SK-N-SH treated with all-trans-retinoic acid at 6 μM for 48 hours (cell line): ENCODE measurements at regions not wholly inside any gene's neighbourhood (a gene's known extent, or its start where the extent isn't known, plus 50 kb on each side); places are given as distances from the start of the nearest gene placed in this dataset.

Experiments
- ATAC-seq: fragments of 200-7000 bp; cut with Tn5 transposase; 3 replicates; pipeline ENCODE4 v1.9.1; 2020; ENCODE audit warnings: mild to moderate bottlenecking, moderate library complexity
- ARNTL ChIP-seq: fragments of 450-650 bp; formaldehyde crosslinking; IDR thresholded peaks from 2 replicates; pipeline ENCODE4 v1.5.0; 2020; ENCODE audit warnings: low read depth, mild to moderate bottlenecking, moderate library complexity, borderline replicate concordance
- BACH2 ChIP-seq: fragments of 250-450 bp; sonication (Bioruptor Pico); IDR thresholded peaks from 2 replicates; pipeline ENCODE4 v1.9.0; 2021; ENCODE audit warnings: mild to moderate bottlenecking, borderline replicate concordance
- CSDC2 ChIP-seq: fragments of 250-450 bp; sonication (Bioruptor Pico); IDR thresholded peaks from 2 replicates; pipeline ENCODE4 v1.5.0; 2020; ENCODE audit warnings: mild to moderate bottlenecking, moderate library complexity
- GLIS3 ChIP-seq: fragments of 250-450 bp; sonication (Bioruptor Pico); IDR thresholded peaks from 2 replicates; pipeline ENCODE4 v1.5.0; 2020; ENCODE audit warnings: mild to moderate bottlenecking, moderate library complexity
- ISL1 ChIP-seq: fragments of 250-450 bp; sonication (Bioruptor Pico); IDR thresholded peaks from 2 replicates; pipeline ENCODE4 v2.1.2; 2022; ENCODE audit warnings: mild to moderate bottlenecking, moderate library complexity
- OSR1 ChIP-seq: fragments of 250-450 bp; sonication (Bioruptor Pico); IDR thresholded peaks from 2 replicates; pipeline ENCODE4 v1.8.0; 2022; ENCODE audit warnings: moderate library complexity, mild to moderate bottlenecking, inconsistent platforms
- PPARA ChIP-seq: fragments of 250-450 bp; sonication (Bioruptor Pico); IDR thresholded peaks from 2 replicates; pipeline ENCODE4 v1.5.0; 2020; ENCODE audit warnings: mild to moderate bottlenecking, borderline replicate concordance
- RARB ChIP-seq: fragments of 250-450 bp; sonication (Bioruptor Pico); IDR thresholded peaks from 2 replicates; pipeline ENCODE4 v1.8.0; 2021; ENCODE audit warnings: mild to moderate bottlenecking, moderate library complexity
- SNAI2 ChIP-seq: fragments of 250-450 bp; sonication (Bioruptor Pico); IDR thresholded peaks from 2 replicates; pipeline ENCODE4 v1.5.0; 2020; ENCODE audit warnings: mild to moderate bottlenecking, moderate library complexity
- TCF4 ChIP-seq: fragments of 250-450 bp; sonication (Bioruptor Pico); IDR thresholded peaks from 2 replicates; pipeline ENCODE4 v1.8.0; 2021; ENCODE audit warnings: mild to moderate bottlenecking, moderate library complexity, borderline replicate concordance
- TOX ChIP-seq: fragments of 250-450 bp; sonication (Bioruptor Pico); IDR thresholded peaks from 2 replicates; pipeline ENCODE4 v1.8.0; 2021; ENCODE audit warnings: mild to moderate bottlenecking, moderate library complexity, borderline replicate concordance
- ZFP3 ChIP-seq: fragments of 250-450 bp; sonication (Bioruptor Pico); IDR thresholded peaks from 2 replicates; pipeline ENCODE4 v1.5.0; 2020; ENCODE audit warnings: mild to moderate bottlenecking, moderate library complexity
- ZFP30 ChIP-seq: fragments of 450-650 bp; formaldehyde crosslinking; IDR thresholded peaks from 2 replicates; pipeline ENCODE4 v1.5.0; 2022; ENCODE audit warnings: mild to moderate bottlenecking, moderate library complexity
- ZNF565 ChIP-seq: fragments of 450-650 bp; formaldehyde crosslinking; conservative IDR thresholded peaks from 2 replicates; pipeline ENCODE4 v1.5.0; 2020; ENCODE audit warnings: low read depth, mild to moderate bottlenecking, moderate library complexity
- ZNF70 ChIP-seq: fragments of 450-650 bp; formaldehyde crosslinking; IDR thresholded peaks from 2 replicates; pipeline ENCODE4 v1.5.0; 2020; ENCODE audit warnings: mild to moderate bottlenecking, moderate library complexity
- ZNF8 ChIP-seq: fragments of 450-650 bp; formaldehyde crosslinking; IDR thresholded peaks from 2 replicates; pipeline ENCODE4 v1.5.0; 2020; ENCODE audit warnings: mild to moderate bottlenecking, moderate library complexity
- TF ChIP-seq, protein P1 (sequence below): fragments of 250-450 bp; sonication (Bioruptor Pico); IDR thresholded peaks from 2 replicates; pipeline ENCODE4 v1.5.1; 2020; ENCODE audit warnings: low read depth, mild to moderate bottlenecking, moderate library complexity
- TF ChIP-seq, protein P2 (sequence below): fragments of 250-450 bp; sonication (Bioruptor Pico); IDR thresholded peaks from 2 replicates; pipeline ENCODE4 v1.5.0; 2020; ENCODE audit warnings: mild to moderate bottlenecking, moderate library complexity
- TF ChIP-seq, protein P3 (sequence below): fragments of 250-450 bp; sonication (Bioruptor Pico); IDR thresholded peaks from 2 replicates; pipeline ENCODE4 v1.8.0; 2021; ENCODE audit warnings: low read depth, mild to moderate bottlenecking, moderate library complexity, borderline replicate concordance

DNA sequence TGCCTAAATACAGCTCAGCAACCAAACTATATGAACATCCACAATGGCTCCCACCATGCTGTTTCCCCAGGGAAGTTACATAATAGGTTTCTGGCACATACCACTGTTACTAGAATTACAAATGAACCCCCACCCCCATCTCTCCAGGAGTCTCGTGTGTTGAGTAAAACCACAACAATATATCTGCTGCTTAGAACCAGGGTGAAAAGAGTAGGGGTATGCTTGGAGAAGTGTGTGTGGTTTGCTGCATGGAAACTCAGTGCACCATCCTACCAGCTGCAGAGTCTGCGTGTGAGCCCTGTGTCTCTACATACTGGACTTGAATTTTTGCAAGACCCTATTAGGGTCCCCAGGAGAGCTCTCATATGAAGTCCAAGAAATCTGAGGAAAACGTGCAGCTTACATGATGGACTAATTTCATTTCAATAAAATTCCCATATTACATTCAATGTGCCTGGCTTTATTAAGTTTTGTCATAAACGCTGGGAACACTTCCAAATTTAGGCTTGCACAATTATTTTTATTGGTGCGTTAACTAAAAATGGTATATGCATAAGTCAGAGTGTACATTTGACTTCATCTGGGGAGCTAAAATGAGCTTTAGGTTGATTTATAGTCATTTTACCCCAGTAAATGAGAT is 104.5 kb upstream of the NFIB start:
- TF ChIP-seq PPARA (CRISPR knock-in tag): no peak
- no peak for TF ChIP-seq ZFP3
- TF ChIP-seq, protein P1, sequence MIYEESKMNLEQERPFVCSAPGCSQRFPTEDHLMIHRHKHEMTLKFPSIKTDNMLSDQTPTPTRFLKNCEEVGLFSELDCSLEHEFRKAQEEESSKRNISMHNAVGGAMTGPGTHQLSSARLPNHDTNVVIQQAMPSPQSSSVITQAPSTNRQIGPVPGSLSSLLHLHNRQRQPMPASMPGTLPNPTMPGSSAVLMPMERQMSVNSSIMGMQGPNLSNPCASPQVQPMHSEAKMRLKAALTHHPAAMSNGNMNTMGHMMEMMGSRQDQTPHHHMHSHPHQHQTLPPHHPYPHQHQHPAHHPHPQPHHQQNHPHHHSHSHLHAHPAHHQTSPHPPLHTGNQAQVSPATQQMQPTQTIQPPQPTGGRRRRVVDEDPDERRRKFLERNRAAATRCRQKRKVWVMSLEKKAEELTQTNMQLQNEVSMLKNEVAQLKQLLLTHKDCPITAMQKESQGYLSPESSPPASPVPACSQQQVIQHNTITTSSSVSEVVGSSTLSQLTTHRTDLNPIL (CRISPR knock-in tag): no peak
- no peak for TF ChIP-seq BACH2 (CRISPR knock-in tag)
- no peak for TF ChIP-seq OSR1 (CRISPR knock-in tag)
- no peak for TF ChIP-seq ZNF8 (CRISPR knock-in tag)
- no peak for TF ChIP-seq ZFP30 (CRISPR knock-in tag)
- no peak for TF ChIP-seq ARNTL (CRISPR knock-in tag)
- 0 out of 2 replicates have a peak, but pooled peaks have one; percentile 9 for TF ChIP-seq ISL1 (CRISPR knock-in tag)
- no peak for ATAC-seq

DNA sequence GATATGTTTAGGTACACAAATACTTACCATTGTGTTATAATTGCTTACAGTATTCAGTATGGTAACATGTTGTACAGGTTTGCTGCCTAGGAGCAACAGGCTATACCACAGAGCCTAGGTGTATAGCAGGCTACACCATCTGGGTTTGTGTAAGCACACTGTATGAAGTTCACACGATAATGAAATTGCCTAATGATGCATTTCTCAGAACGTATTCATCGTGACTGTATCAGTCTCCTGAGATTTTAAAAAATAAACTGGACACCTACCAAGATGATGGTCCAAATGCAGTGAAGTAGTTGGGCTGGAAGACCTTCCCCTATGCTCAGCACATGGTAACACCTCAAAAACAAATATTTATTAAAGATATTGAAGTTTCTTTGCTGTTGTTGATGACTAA is 103.3 kb upstream of the NFIB start:
- ATAC-seq: no peak
- TF ChIP-seq TCF4 (CRISPR knock-in tag) (no peak), ZNF70 (CRISPR knock-in tag) (no peak), GLIS3 (CRISPR knock-in tag) (no peak), SNAI2 (no peak)

DNA sequence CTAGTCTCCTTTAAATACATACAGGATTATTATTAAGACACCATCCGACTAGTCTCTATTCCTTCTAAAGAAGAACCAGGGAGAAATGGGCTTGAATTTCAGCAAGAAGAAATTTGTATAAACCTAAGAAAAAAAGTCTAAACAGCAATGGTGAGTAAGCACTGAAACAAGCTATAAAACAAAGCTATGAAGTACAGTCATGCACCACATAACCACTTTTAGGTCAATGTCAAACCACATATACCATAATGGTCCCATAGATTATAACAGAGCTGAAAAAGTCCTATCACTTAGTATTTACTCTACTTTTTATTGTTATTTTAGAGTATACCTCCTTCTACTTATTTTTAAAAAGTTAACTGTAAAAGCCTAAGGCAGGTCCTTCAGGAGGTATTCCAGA is 102.0 kb upstream of the NFIB start:
- TF ChIP-seq OSR1 (CRISPR knock-in tag): no peak
- TF ChIP-seq, all 23 proteins: peak for 0
- no peak for ATAC-seq

DNA sequence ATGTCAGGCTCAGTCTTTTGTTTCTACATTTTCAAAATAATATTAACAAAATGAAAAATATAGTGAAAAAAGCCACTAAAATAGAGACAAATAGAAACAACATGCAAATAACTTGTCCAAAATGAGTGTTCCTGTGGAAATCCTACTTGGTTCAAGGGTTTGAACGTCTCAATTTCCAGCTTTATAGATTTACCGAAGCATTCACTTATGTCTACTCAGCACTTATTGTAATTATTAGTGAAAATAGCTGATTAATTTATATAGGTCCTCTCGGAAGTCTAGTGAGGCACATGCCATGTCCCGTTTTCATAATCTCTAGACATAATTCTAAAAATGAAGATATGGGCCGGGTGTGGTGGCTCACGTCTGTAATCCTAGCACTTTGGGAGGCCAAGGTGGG is 99.9 kb upstream of the NFIB start:
- no peak for ATAC-seq

More for the DNA sequence above, 99.9 kb upstream of the NFIB start:
- no peak for TF ChIP-seq ISL1 (CRISPR knock-in tag)
- TF ChIP-seq ZNF565 (CRISPR knock-in tag): no peak
- no peak for TF ChIP-seq ZNF70 (CRISPR knock-in tag)
- no peak for TF ChIP-seq ZFP30 (CRISPR knock-in tag)
- TF ChIP-seq, protein P2, sequence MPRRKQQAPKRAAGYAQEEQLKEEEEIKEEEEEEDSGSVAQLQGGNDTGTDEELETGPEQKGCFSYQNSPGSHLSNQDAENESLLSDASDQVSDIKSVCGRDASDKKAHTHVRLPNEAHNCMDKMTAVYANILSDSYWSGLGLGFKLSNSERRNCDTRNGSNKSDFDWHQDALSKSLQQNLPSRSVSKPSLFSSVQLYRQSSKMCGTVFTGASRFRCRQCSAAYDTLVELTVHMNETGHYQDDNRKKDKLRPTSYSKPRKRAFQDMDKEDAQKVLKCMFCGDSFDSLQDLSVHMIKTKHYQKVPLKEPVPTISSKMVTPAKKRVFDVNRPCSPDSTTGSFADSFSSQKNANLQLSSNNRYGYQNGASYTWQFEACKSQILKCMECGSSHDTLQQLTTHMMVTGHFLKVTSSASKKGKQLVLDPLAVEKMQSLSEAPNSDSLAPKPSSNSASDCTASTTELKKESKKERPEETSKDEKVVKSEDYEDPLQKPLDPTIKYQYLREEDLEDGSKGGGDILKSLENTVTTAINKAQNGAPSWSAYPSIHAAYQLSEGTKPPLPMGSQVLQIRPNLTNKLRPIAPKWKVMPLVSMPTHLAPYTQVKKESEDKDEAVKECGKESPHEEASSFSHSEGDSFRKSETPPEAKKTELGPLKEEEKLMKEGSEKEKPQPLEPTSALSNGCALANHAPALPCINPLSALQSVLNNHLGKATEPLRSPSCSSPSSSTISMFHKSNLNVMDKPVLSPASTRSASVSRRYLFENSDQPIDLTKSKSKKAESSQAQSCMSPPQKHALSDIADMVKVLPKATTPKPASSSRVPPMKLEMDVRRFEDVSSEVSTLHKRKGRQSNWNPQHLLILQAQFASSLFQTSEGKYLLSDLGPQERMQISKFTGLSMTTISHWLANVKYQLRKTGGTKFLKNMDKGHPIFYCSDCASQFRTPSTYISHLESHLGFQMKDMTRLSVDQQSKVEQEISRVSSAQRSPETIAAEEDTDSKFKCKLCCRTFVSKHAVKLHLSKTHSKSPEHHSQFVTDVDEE (CRISPR knock-in tag): no peak
- TF ChIP-seq RARB (CRISPR knock-in tag): no peak
- no peak for TF ChIP-seq ARNTL (CRISPR knock-in tag)
- no peak for TF ChIP-seq ZNF8 (CRISPR knock-in tag)
- TF ChIP-seq, protein P3, sequence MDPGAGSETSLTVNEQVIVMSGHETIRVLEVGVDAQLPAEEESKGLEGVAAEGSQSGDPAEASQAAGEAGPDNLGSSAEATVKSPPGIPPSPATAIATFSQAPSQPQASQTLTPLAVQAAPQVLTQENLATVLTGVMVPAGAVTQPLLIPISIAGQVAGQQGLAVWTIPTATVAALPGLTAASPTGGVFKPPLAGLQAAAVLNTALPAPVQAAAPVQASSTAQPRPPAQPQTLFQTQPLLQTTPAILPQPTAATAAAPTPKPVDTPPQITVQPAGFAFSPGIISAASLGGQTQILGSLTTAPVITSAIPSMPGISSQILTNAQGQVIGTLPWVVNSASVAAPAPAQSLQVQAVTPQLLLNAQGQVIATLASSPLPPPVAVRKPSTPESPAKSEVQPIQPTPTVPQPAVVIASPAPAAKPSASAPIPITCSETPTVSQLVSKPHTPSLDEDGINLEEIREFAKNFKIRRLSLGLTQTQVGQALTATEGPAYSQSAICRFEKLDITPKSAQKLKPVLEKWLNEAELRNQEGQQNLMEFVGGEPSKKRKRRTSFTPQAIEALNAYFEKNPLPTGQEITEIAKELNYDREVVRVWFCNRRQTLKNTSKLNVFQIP (CRISPR knock-in tag): no peak
- no peak for TF ChIP-seq BACH2 (CRISPR knock-in tag)
- no peak for TF ChIP-seq OSR1 (CRISPR knock-in tag)
- TF ChIP-seq CSDC2: no peak
- TF ChIP-seq, protein P1 (CRISPR knock-in tag): no peak
- TF ChIP-seq ZFP3: no peak
- TF ChIP-seq TOX: no peak
- no peak for TF ChIP-seq PPARA (CRISPR knock-in tag)
- no peak for TF ChIP-seq GLIS3 (CRISPR knock-in tag)
- TF ChIP-seq, all 23 proteins: peak for 0
